GM10266 (cell line): ENCODE measurements at regions not wholly inside any gene's neighbourhood (a gene's known extent, or its start where the extent isn't known, plus 50 kb on each side); places are given as distances from the start of the nearest gene placed in this dataset.
"Not testable (repeated sequence)": the region's sequence is repeated elsewhere in the genome, so short reads cannot be mapped to it uniquely, and the experiment has no call there.

Experiments
- DNase-seq: peaks from one replicate; pipeline ENCODE4 v3.0.0; 2012; ENCODE audit errors: extremely low spot score
- CTCF ChIP-seq: IDR thresholded peaks from 2 replicates; pipeline ENCODE4 v1.5.1; 2012; ENCODE audit warnings: mild to moderate bottlenecking, low read depth; ENCODE audit not compliant: control insufficient read depth, insufficient read depth; ENCODE audit errors: missing control alignments

GRCh38 chr4:89491761-89492160 is 184.2 kb upstream of the GPRIN3 start:
- no peak for DNase-seq
- no peak for TF ChIP-seq CTCF

- not testable (repeated sequence) for DNase-seq
These were observed 182.4 kb upstream of the GPRIN3 start for GRCh38 chr4:89489921-89490431.

GRCh38 chr4:89489338-89489771 is 181.8 kb upstream of the GPRIN3 start:
- no peak for DNase-seq
- no peak for TF ChIP-seq CTCF

GRCh38 chr4:89488736-89489135 is 181.1 kb upstream of the GPRIN3 start:
- TF ChIP-seq CTCF, result no peak
- no peak for DNase-seq

- no peak for DNase-seq
- no peak for TF ChIP-seq CTCF
These were observed 179.1 kb upstream of the GPRIN3 start for GRCh38 chr4:89486673-89487072.

- peak; percentile 40 for TF ChIP-seq CTCF
- DNase-seq, result peak; percentile 43
These were observed 178.4 kb upstream of the GPRIN3 start for GRCh38 chr4:89486042-89486441.

- TF ChIP-seq CTCF, result no peak
- DNase-seq, result no peak
These were observed 176.2 kb upstream of the GPRIN3 start for GRCh38 chr4:89483833-89484232.
